Spleen (tissue), 11 donors: ENCODE measurements at regions not wholly inside any gene's neighbourhood (a gene's known extent, or its start where the extent isn't known, plus 50 kb on each side); places are given as distances from the start of the nearest gene placed in this dataset.

Source experiments
- DNase-seq: peaks from one replicate; pipeline ENCODE4 v3.0.0-alpha.2; 2020
- H3K27ac ChIP-seq, 8 donors: fragments of 200-600 bp; sonication (generic) in 7 of 8; 1 replicate in 4 of 8; 2 replicates in 4 of 8; pipeline versions ENCODE4 v1.5.0 to v1.8.0; 2016 to 2021; ENCODE audit warnings: inconsistent platforms in 4 of 8, mild to moderate bottlenecking in 4 of 8, moderate library complexity in 1 of 8
- H3K27me3 ChIP-seq, 7 donors: fragments of 200-600 bp; sonication (generic) in 6 of 7; replicated peaks in 1 of 7; 1 replicate in 4 of 7; 2 replicates in 3 of 7; pipeline versions ENCODE4 v1.5.0 to v1.8.0; 2016 to 2021; ENCODE audit warnings: inconsistent platforms in 3 of 7, mild to moderate bottlenecking in 1 of 7
- H3K36me3 ChIP-seq, 6 donors: fragments of 200-600 bp; sonication (generic) in 5 of 6; 1 replicate in 4 of 6; 2 replicates in 2 of 6; pipeline versions ENCODE4 v1.5.0 to v1.8.0; 2016 to 2021; ENCODE audit warnings: inconsistent platforms in 2 of 6
- H3K4me1 ChIP-seq, 6 donors: fragments of 200-600 bp; sonication (generic) in 5 of 6; 1 replicate in 3 of 6; 2 replicates in 3 of 6; pipeline versions ENCODE4 v1.5.0 to v1.8.0; 2016 to 2021; ENCODE audit warnings: inconsistent platforms in 3 of 6
- H3K4me3 ChIP-seq, 8 donors: fragments of 200-600 bp; sonication (generic) in 7 of 8; 1 replicate in 4 of 8; 2 replicates in 4 of 8; pipeline versions ENCODE4 v1.5.0 to v1.8.0; 2016 to 2021; ENCODE audit warnings: inconsistent platforms in 4 of 8, mild to moderate bottlenecking in 4 of 8, moderate library complexity in 2 of 8
- H3K9me3 ChIP-seq, 8 donors: fragments of 200-600 bp; sonication (generic) in 7 of 8; 1 replicate in 4 of 8; 2 replicates in 4 of 8; pipeline versions ENCODE4 v1.5.0 to v1.8.0; 2016 to 2021; ENCODE audit warnings: inconsistent platforms in 4 of 8
- CTCF ChIP-seq, 11 experiments: fragments of 200-600 bp in 7 of 11; fragments of 450-650 bp in 4 of 11; sonication (generic) in 4 of 11; IDR thresholded peaks in 8 of 11; conservative IDR thresholded peaks in 3 of 11; 1 replicate in 7 of 11; 2 replicates in 4 of 11; pipeline versions ENCODE4 v1.4.0 to v1.8.0; 2016 to 2021; ENCODE audit warnings: antibody characterized with exemption in 11 of 11, inconsistent platforms in 4 of 11, mild to moderate bottlenecking in 1 of 11
- POLR2A ChIP-seq, 3 donors: fragments of 450-650 bp; IDR thresholded peaks; one replicate each; pipeline ENCODE4 v1.5.1; 2017; ENCODE audit warnings: antibody characterized with exemption in 3 of 3, mild to moderate bottlenecking in 1 of 3
- POLR2AphosphoS5 ChIP-seq, 3 donors: sonication (generic); formaldehyde crosslinking; IDR thresholded peaks; one replicate each; pipeline ENCODE4 v1.5.1; 2017; ENCODE audit warnings: antibody characterized with exemption in 3 of 3
- WGBS, 5 donors: extraction: QIAGEN DNeasy Blood & Tissue Kit in 3 of 5; methylation state at CpG; one replicate each; pipeline versions ENCODE4 v1.1.5 to v1.1.7; 2013 to 2018; 5-methylcytosine and 5-hydroxymethylcytosine counted together
- intact Hi-C: fragments of 100-400 bp; cut with DNase I; formaldehyde crosslinking; loops from one replicate; pipeline ENCODE4 v1.15.0; 2023; ENCODE audit warnings: low total_unique reads
- donor health status: healthy with polysubstance abuse.
- donor health status: DM: no; HTN: no; CAD: no; lungs with moderate emphysema.
- donor health status: DM: no; HTN: no; CAD: no.
- donor health status: Bipolar disorder and iron deficiency.
- donor health status: healthy.
- donor health status: DM: no; HTN: no; CAD: no.
- donor health status: DM: yes; HTN: yes; CAD: no.

- Histone ChIP-seq H3K4me3 (no peak overlapping the region), H3K27me3 (no peaks in the 10 kb centered on the region), H3K36me3 (peaks cover 0 to 14% (median 0%) of the 10 kb centered on the region in 6 donors), H3K4me1 (peaks cover 0 to 16% (median 0%) of the 10 kb centered on the region in 6 donors), H3K27ac (no peak overlapping the region), H3K9me3 (no peaks in the 10 kb centered on the region)
- intact Hi-C loops: no loop called here
- WGBS, 5 donors: 76 to 86% (median 80%) methylated on average over 4 of the region's 4 CpGs
- no peak for TF ChIP-seq CTCF (IDR thresholded peaks at IDR 0.05 in 8 of 11, conservative IDR thresholded peaks at IDR 0.05 in 3 of 11)
- no peak for TF ChIP-seq POLR2A (IDR thresholded peaks at IDR 0.05)
- no peak for TF ChIP-seq POLR2AphosphoS5 (IDR thresholded peaks at IDR 0.05)
- DNase-seq: no peak
These were observed 152.6 kb downstream of the KLF12 start for GRCh38 chr13:73981595-73981994.

DNA sequence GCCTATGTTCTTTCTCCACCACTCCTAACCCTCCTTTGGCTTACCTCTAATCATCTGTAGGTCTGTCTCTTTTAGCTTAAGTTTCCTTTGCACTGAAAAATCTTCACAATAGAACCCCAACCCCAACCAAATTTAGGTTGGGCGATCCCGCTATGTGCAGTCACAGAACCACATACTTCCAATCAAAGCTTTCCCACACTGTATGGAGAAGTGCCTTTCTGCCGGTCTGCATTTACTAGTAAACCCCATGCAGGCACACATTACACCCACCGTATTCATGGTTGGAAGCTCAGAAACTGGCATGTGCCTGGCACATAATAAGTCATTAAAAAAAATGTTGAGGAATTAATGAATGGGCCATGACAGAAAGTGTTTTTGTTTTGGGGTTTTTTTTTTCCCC, 158.4 kb downstream of the KLF12 start:
- intact Hi-C loops: no loop called here
- TF ChIP-seq POLR2AphosphoS5 (IDR thresholded peaks at IDR 0.05) (no peak), CTCF (IDR thresholded peaks at IDR 0.05 in 8 of 11, conservative IDR thresholded peaks at IDR 0.05 in 3 of 11) (no peak), POLR2A (IDR thresholded peaks at IDR 0.05) (no peak)
- H3K27ac ChIP-seq: no peak overlapping the region
- 93 to 100% (median 97%) methylated on average over 4 of the region's 4 CpGs for WGBS, 5 donors
- H3K4me1 ChIP-seq: peaks cover 0 to 17% (median 5%) of the 10 kb centered on the region in 6 donors
- H3K4me3 ChIP-seq: no peak overlapping the region
- H3K27me3 ChIP-seq: no peaks in the 10 kb centered on the region
- H3K36me3 ChIP-seq: no peaks in the 10 kb centered on the region
- DNase-seq: no peak
- peaks cover 0 to 9% (median 3%) of the 10 kb centered on the region in 8 donors for H3K9me3 ChIP-seq

DNA sequence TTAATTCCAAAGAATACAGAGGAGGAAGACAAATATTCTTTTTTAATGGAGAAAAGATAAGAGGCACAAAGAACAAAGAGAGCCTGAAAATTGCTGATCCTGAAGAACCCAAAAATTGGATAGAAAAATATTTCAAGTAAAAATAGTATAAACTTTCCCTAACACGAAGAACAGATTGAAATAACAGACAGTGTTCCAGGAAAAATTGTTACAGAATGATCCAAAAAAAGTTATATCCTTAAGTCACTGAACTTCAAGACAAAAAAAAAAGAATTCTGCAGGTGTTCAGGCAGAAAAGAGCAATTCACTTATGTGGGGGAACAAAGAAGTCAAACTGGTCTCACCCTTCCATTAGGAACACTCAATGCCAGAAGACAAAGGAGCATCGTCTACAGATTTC, 160.2 kb downstream of the KLF12 start:
- H3K4me3 ChIP-seq: no peak overlapping the region
- H3K36me3 ChIP-seq: no peaks in the 10 kb centered on the region
- no peak for TF ChIP-seq CTCF (IDR thresholded peaks at IDR 0.05 in 8 of 11, conservative IDR thresholded peaks at IDR 0.05 in 3 of 11)
- no peak for TF ChIP-seq POLR2AphosphoS5 (IDR thresholded peaks at IDR 0.05)
- no peak for TF ChIP-seq POLR2A (IDR thresholded peaks at IDR 0.05)
- no peak for DNase-seq
- H3K9me3 ChIP-seq: peaks cover 0 to 9% (median 3%) of the 10 kb centered on the region in 8 donors
- 80 to 92% (median 85%) methylated on average over 2 of the region's 2 CpGs for WGBS, 5 donors
- peaks cover 0 to 18% (median 5%) of the 10 kb centered on the region in 6 donors for H3K4me1 ChIP-seq
- no peak overlapping the region for H3K27ac ChIP-seq
- intact Hi-C loops: no loop called here
- H3K27me3 ChIP-seq: no peaks in the 10 kb centered on the region

GRCh38 chr13:73973156-73973555, 161.0 kb downstream of the KLF12 start:
- Histone ChIP-seq H3K27ac (no peak overlapping the region), H3K4me3 (no peak overlapping the region), H3K27me3 (no peaks in the 10 kb centered on the region), H3K36me3 (no peaks in the 10 kb centered on the region), H3K4me1 (peaks cover 0 to 27% (median 10%) of the 10 kb centered on the region in 6 donors), H3K9me3 (peaks cover 0 to 9% (median 3%) of the 10 kb centered on the region in 8 donors)
- intact Hi-C loops: no loop called here
- TF ChIP-seq POLR2AphosphoS5 (IDR thresholded peaks at IDR 0.05): no peak
- no peak for TF ChIP-seq POLR2A (IDR thresholded peaks at IDR 0.05)
- TF ChIP-seq CTCF (IDR thresholded peaks at IDR 0.05 in 8 of 11, conservative IDR thresholded peaks at IDR 0.05 in 3 of 11): no peak
- 70 to 85% (median 83%) methylated on average over 2 of the region's 2 CpGs for WGBS, 5 donors
- DNase-seq: no peak
